ENCODE measurements at regions not wholly inside any gene's neighbourhood (a gene's known extent, or its start where the extent isn't known, plus 50 kb on each side); places are given as distances from the start of the nearest gene placed in this dataset.

- no peaks in the 10 kb centered on the region for H3K27me3 ChIP-seq (ENCODE audit: insufficient read depth, low read length)
- no peak overlapping the region for H3K27ac ChIP-seq (ENCODE audit: low read length)
- H3K9me3 ChIP-seq (ENCODE audit: insufficient read depth, low read depth, low read length), result no peaks in the 10 kb centered on the region
- H3K36me3 ChIP-seq (ENCODE audit: insufficient read depth, low read depth, low read length), result no peaks in the 10 kb centered on the region
- peaks cover 12% of the 10 kb centered on the region; the same call in 1 of the 2 replicates for H3K4me1 ChIP-seq (ENCODE audit: insufficient read depth, low read length)
- H3K9ac ChIP-seq (ENCODE audit: low read depth, low read length), result no peak overlapping the region
- H3K4me3 ChIP-seq (ENCODE audit: low read length), result no peak overlapping the region
These were observed 369.4 kb downstream of the TMEM161B start for GRCh38 chr5:87899208-87899661.

DNA sequence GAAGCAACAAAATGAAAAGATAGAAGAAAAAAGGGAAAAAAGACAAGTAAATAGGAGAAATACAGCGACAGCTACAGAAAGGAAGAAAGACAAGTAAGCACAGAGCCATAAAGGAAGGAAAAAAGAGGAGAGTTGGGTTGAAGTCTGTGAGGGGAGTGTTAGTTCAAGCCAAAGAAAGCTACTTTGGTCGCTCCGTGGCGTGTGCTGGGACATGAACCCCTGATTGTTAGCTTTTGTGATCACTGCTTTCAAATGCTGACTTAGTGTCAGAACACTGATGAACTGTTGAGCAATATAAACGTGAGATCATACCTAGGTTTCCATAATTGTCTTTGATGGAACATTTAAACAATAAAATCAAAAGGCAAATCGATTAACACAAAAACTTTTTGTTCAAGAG, 370.1 kb downstream of the TMEM161B start:
- H3K27me3 ChIP-seq (ENCODE audit: insufficient read depth, low read length), result no peaks in the 10 kb centered on the region
- H3K9me3 ChIP-seq (ENCODE audit: insufficient read depth, low read depth, low read length), result no peaks in the 10 kb centered on the region
- H3K4me1 ChIP-seq (ENCODE audit: insufficient read depth, low read length), result peaks cover 12% of the 10 kb centered on the region; the same call in 1 of the 2 replicates
- H3K4me3 ChIP-seq (ENCODE audit: low read length), result no peak overlapping the region
- no peak overlapping the region for H3K9ac ChIP-seq (ENCODE audit: low read depth, low read length)
- H3K27ac ChIP-seq (ENCODE audit: low read length), result no peak overlapping the region
- no peaks in the 10 kb centered on the region for H3K36me3 ChIP-seq (ENCODE audit: insufficient read depth, low read depth, low read length)

DNA sequence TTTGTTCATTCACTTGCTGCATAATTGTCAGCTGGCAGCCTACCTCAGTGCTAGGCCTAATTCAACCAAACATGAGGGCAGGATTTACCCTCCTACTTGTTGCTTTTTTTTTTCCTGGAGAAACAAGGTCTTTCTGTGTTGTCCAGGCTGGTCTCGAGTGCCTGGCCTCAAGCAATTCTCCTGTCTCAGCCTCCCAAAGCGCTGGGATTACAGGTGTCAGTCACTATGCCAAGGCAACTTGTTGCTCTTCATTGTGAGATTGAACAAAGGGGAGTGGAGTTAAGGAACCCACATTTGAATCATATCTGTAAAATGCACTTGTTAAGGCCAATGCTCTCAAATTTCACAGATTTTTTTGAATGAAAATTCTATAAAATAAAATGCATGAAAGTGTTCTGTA, 380.5 kb downstream of the TMEM161B start:
- Histone ChIP-seq H3K9me3 (ENCODE audit: insufficient read depth, low read depth, low read length) (no peaks in the 10 kb centered on the region), H3K4me3 (ENCODE audit: low read length) (no peak overlapping the region), H3K36me3 (ENCODE audit: insufficient read depth, low read depth, low read length) (no peaks in the 10 kb centered on the region), H3K27me3 (ENCODE audit: insufficient read depth, low read length) (no peaks in the 10 kb centered on the region), H3K27ac (ENCODE audit: low read length) (no peak overlapping the region), H3K9ac (ENCODE audit: low read depth, low read length) (no peak overlapping the region), H3K4me1 (ENCODE audit: insufficient read depth, low read length) (no peaks in the 10 kb centered on the region)

GRCh38 chr5:87887247-87887646, 381.4 kb downstream of the TMEM161B start:
- no peaks in the 10 kb centered on the region for H3K36me3 ChIP-seq (ENCODE audit: insufficient read depth, low read depth, low read length)
- H3K27ac ChIP-seq (ENCODE audit: low read length), result no peak overlapping the region
- no peak overlapping the region for H3K9ac ChIP-seq (ENCODE audit: low read depth, low read length)
- H3K27me3 ChIP-seq (ENCODE audit: insufficient read depth, low read length), result no peaks in the 10 kb centered on the region
- H3K9me3 ChIP-seq (ENCODE audit: insufficient read depth, low read depth, low read length), result no peaks in the 10 kb centered on the region
- H3K4me3 ChIP-seq (ENCODE audit: low read length), result no peak overlapping the region
- no peaks in the 10 kb centered on the region for H3K4me1 ChIP-seq (ENCODE audit: insufficient read depth, low read length)

DNA sequence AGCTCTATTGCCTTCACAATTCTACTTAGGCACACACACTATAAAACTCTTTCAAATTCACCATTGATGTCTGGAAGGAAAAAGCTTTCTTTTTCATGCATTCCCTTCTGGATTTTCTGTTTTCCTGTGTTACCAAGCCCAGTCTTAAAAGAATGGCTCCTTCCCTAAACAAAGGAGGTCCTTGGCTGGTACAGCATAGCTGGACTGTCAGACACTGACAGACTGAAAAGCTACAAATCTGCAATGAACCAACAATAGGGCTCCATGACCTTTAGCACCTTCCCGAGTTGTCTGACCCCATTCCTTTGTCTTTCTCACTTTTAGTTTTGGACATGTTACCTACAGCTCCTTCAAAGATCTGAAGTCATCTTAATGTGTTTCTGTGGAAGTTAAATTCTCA, 382.5 kb downstream of the TMEM161B start:
- H3K4me1 ChIP-seq (ENCODE audit: insufficient read depth, low read length), result no peaks in the 10 kb centered on the region
- H3K27ac ChIP-seq (ENCODE audit: low read length), result no peak overlapping the region

DNA sequence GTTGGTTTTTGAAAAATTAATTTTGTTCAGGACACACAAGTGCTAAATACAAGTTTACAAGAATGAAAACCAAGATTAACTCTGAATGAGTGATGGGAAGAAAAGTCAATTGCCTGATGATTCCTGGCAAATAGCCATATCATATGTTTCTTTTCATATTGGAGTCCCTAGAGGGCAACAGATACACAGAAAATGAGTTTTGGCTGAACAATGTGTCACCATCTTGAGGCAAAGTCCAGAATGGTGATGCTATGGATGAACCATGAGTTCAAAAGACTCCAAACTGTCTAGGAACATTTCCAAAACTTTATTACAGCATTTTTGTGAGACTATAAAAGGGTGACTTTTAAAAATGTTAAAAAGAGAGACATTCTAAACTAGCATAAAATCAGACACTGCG, 382.9 kb downstream of the TMEM161B start:
- H3K9ac ChIP-seq (ENCODE audit: low read depth, low read length), result no peak overlapping the region
- no peak overlapping the region for H3K4me3 ChIP-seq (ENCODE audit: low read length)

More for the DNA sequence above, 382.5 kb downstream of the TMEM161B start:
- H3K36me3 ChIP-seq (ENCODE audit: insufficient read depth, low read depth, low read length), result no peaks in the 10 kb centered on the region
- H3K9ac ChIP-seq (ENCODE audit: low read depth, low read length), result no peak overlapping the region
- H3K4me3 ChIP-seq (ENCODE audit: low read length), result no peak overlapping the region
- H3K27me3 ChIP-seq (ENCODE audit: insufficient read depth, low read length), result no peaks in the 10 kb centered on the region
- H3K9me3 ChIP-seq (ENCODE audit: insufficient read depth, low read depth, low read length), result no peaks in the 10 kb centered on the region

DNA sequence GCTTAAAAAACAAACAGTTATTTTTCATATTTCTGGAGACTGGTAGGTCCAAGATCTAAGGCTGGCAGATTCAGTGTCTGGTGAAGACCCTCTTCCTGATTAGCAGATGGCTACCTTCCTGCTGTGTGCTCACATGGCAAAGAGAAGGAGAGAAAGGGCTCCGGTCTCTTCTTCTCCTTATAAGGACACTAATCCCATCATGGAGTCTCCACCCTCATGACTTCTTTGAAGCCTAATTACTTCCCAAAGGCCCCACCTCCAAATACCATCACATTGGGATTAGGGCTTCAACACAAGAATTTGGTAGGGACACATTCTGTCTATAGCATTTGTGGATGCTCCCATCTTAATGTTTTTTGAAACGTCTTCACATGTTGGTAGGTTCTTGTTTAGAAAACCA, 391.1 kb downstream of the TMEM161B start:
- Histone ChIP-seq H3K36me3 (ENCODE audit: insufficient read depth, low read depth, low read length) (no peaks in the 10 kb centered on the region), H3K27me3 (ENCODE audit: insufficient read depth, low read length) (no peaks in the 10 kb centered on the region), H3K4me3 (ENCODE audit: low read length) (no peak overlapping the region), H3K9me3 (ENCODE audit: insufficient read depth, low read depth, low read length) (no peaks in the 10 kb centered on the region), H3K27ac (ENCODE audit: low read length) (no peak overlapping the region), H3K4me1 (ENCODE audit: insufficient read depth, low read length) (peaks cover 3% of the 10 kb centered on the region; the same call in 1 of the 2 replicates), H3K9ac (ENCODE audit: low read depth, low read length) (no peak overlapping the region)

More for the DNA sequence above, 382.9 kb downstream of the TMEM161B start:
- H3K27ac ChIP-seq (ENCODE audit: low read length), result no peak overlapping the region
- H3K4me1 ChIP-seq (ENCODE audit: insufficient read depth, low read length), result no peaks in the 10 kb centered on the region
- H3K36me3 ChIP-seq (ENCODE audit: insufficient read depth, low read depth, low read length), result no peaks in the 10 kb centered on the region
- no peaks in the 10 kb centered on the region for H3K9me3 ChIP-seq (ENCODE audit: insufficient read depth, low read depth, low read length)
- no peaks in the 10 kb centered on the region for H3K27me3 ChIP-seq (ENCODE audit: insufficient read depth, low read length)

GRCh38 chr5:87877023-87877422, 391.6 kb downstream of the TMEM161B start:
- no peak overlapping the region for H3K4me3 ChIP-seq (ENCODE audit: low read length)
- no peaks in the 10 kb centered on the region for H3K27me3 ChIP-seq (ENCODE audit: insufficient read depth, low read length)
- no peaks in the 10 kb centered on the region for H3K9me3 ChIP-seq (ENCODE audit: insufficient read depth, low read depth, low read length)
- H3K27ac ChIP-seq (ENCODE audit: low read length), result no peak overlapping the region
- H3K4me1 ChIP-seq (ENCODE audit: insufficient read depth, low read length), result peaks cover 3% of the 10 kb centered on the region; the same call in 1 of the 2 replicates
- H3K36me3 ChIP-seq (ENCODE audit: insufficient read depth, low read depth, low read length), result no peaks in the 10 kb centered on the region
- no peak overlapping the region for H3K9ac ChIP-seq (ENCODE audit: low read depth, low read length)

- Histone ChIP-seq H3K9me3 (ENCODE audit: insufficient read depth, low read depth, low read length) (no peaks in the 10 kb centered on the region), H3K27ac (ENCODE audit: low read length) (no peak overlapping the region), H3K27me3 (ENCODE audit: insufficient read depth, low read length) (no peaks in the 10 kb centered on the region), H3K4me1 (ENCODE audit: insufficient read depth, low read length) (peaks cover 3% of the 10 kb centered on the region; the same call in 1 of the 2 replicates), H3K4me3 (ENCODE audit: low read length) (no peak overlapping the region), H3K36me3 (ENCODE audit: insufficient read depth, low read depth, low read length) (no peaks in the 10 kb centered on the region), H3K9ac (ENCODE audit: low read depth, low read length) (no peak overlapping the region)
These were observed 392.0 kb downstream of the TMEM161B start for GRCh38 chr5:87876616-87877015.

DNA sequence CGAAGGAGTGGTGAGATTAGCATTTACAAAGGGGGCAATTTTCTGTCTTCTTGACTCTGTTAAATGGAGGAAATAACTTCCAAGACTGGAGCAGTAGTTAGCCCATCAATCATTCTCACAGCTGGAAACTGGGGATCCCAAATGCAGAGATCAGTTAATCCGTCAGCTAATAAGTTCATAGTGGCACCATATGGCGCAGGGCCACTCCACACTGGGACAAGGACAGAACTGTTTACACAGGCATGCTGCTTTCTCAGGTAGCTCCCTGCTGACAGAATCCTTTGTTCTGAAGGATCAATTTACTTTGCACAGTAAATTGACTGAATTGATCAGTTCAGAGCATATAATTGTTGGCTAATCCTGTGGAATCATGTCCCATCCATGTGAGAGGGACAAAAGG, 395.7 kb downstream of the TMEM161B start:
- H3K4me3 ChIP-seq (ENCODE audit: low read length), result no peak overlapping the region
- H3K27ac ChIP-seq (ENCODE audit: low read length), result no peak overlapping the region
- H3K9ac ChIP-seq (ENCODE audit: low read depth, low read length), result no peak overlapping the region
- H3K9me3 ChIP-seq (ENCODE audit: insufficient read depth, low read depth, low read length), result no peaks in the 10 kb centered on the region
- peaks cover 3% of the 10 kb centered on the region; the same call in 1 of the 2 replicates for H3K4me1 ChIP-seq (ENCODE audit: insufficient read depth, low read length)
- no peaks in the 10 kb centered on the region for H3K27me3 ChIP-seq (ENCODE audit: insufficient read depth, low read length)
- no peaks in the 10 kb centered on the region for H3K36me3 ChIP-seq (ENCODE audit: insufficient read depth, low read depth, low read length)

DNA sequence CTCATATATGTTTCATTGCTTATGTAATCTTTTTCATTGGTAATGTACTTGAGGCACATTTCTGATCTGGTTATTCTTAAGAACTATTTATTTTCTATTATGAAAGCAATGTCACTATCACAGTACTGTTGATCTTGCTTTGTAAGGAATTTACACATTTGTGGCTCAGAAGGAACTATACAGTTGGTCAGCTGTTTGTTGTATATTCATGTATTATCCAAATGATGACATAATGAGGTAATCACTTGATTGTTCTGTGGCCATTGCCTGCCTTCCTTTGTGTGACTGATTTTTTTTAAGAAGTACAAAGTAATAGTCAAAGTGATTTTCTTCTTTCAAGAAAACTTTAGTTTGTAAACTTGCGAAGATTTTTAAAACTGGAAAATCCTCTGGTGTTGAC, 399.9 kb downstream of the TMEM161B start:
- Histone ChIP-seq H3K9ac (ENCODE audit: low read depth, low read length) (no peak overlapping the region), H3K27ac (ENCODE audit: low read length) (no peak overlapping the region), H3K27me3 (ENCODE audit: insufficient read depth, low read length) (no peaks in the 10 kb centered on the region), H3K36me3 (ENCODE audit: insufficient read depth, low read depth, low read length) (no peaks in the 10 kb centered on the region), H3K4me1 (ENCODE audit: insufficient read depth, low read length) (peaks cover 3% of the 10 kb centered on the region; the same call in 1 of the 2 replicates), H3K4me3 (ENCODE audit: low read length) (no peak overlapping the region), H3K9me3 (ENCODE audit: insufficient read depth, low read depth, low read length) (no peaks in the 10 kb centered on the region)

GRCh38 chr5:87867281-87867680, 401.4 kb downstream of the TMEM161B start:
- Histone ChIP-seq H3K9ac (ENCODE audit: low read depth, low read length) (no peak overlapping the region), H3K9me3 (ENCODE audit: insufficient read depth, low read depth, low read length) (no peaks in the 10 kb centered on the region), H3K4me1 (ENCODE audit: insufficient read depth, low read length) (no peaks in the 10 kb centered on the region), H3K27me3 (ENCODE audit: insufficient read depth, low read length) (no peaks in the 10 kb centered on the region), H3K27ac (ENCODE audit: low read length) (no peak overlapping the region), H3K4me3 (ENCODE audit: low read length) (no peak overlapping the region), H3K36me3 (ENCODE audit: insufficient read depth, low read depth, low read length) (no peaks in the 10 kb centered on the region)

All from iPS-20b (cell line).